ENCODE measurements at regions not wholly inside any gene's neighbourhood (a gene's known extent, or its start where the extent isn't known, plus 50 kb on each side); places are given as distances from the start of the nearest gene placed in this dataset.

- no peak for ATAC-seq
- TF ChIP-seq CTCF (IDR thresholded peaks at IDR 0.05) = no peak
- H3K4me3 ChIP-seq = no peak overlapping the region
- H3K27me3 ChIP-seq (ENCODE audit: insufficient read depth in 3 of 3, low read length in 2 of 3) = peaks cover 0 to 19% (median 9%) of the 10 kb centered on the region in 3 donors
- no peak overlapping the region for H3K27ac ChIP-seq
- H3K4me1 ChIP-seq = no peaks in the 10 kb centered on the region
- H3K9me3 ChIP-seq = no peaks in the 10 kb centered on the region
- H3K36me3 ChIP-seq (ENCODE audit: insufficient read depth in 1 of 2, low read depth in 1 of 2) = no peaks in the 10 kb centered on the region
- intact Hi-C loops (cut with DNase I) = no loop called here
- no peak for DNase-seq
- 56 to 73% (median 70%) methylated on average over 5 of the region's 5 CpGs for WGBS, 3 donors
Measured at GRCh38 chr17:74104921-74105320, 98.6 kb upstream of the RPL38 start.

GRCh38 chr17:74107107-74107506, 96.4 kb upstream of the RPL38 start:
- intact Hi-C loops (cut with DNase I) = no loop called here
- ATAC-seq = no peak

GRCh38 chr17:74108126-74108705, 95.3 kb upstream of the RPL38 start:
- Histone ChIP-seq H3K9me3 (no peaks in the 10 kb centered on the region), H3K27me3 (ENCODE audit: insufficient read depth in 3 of 3, low read length in 2 of 3) (peaks cover 0 to 11% (median 4%) of the 10 kb centered on the region in 3 donors), H3K27ac (no peak overlapping the region), H3K4me3 (no peak overlapping the region), H3K4me1 (no peaks in the 10 kb centered on the region), H3K36me3 (ENCODE audit: insufficient read depth in 1 of 2, low read depth in 1 of 2) (no peaks in the 10 kb centered on the region)
- intact Hi-C loops (cut with DNase I) = no loop called here
- DNase-seq (no peak), ATAC-seq (no peak)
- TF ChIP-seq CTCF (IDR thresholded peaks at IDR 0.05) = no peak
- WGBS, 3 donors = 35 to 49% (median 41%) methylated on average over 12 of the region's 12 CpGs

More at GRCh38 chr17:74107107-74107506, 96.4 kb upstream of the RPL38 start:
- no peaks in the 10 kb centered on the region for H3K9me3 ChIP-seq
- no peak for TF ChIP-seq CTCF (IDR thresholded peaks at IDR 0.05)
- WGBS, 3 donors = 88 to 90% (median 90%) methylated on average over 15 of the region's 15 CpGs
- DNase-seq = no peak
- H3K27ac ChIP-seq = no peak overlapping the region
- H3K4me3 ChIP-seq = no peak overlapping the region
- peaks cover 0 to 18% (median 11%) of the 10 kb centered on the region in 3 donors for H3K27me3 ChIP-seq (ENCODE audit: insufficient read depth in 3 of 3, low read length in 2 of 3)
- H3K36me3 ChIP-seq (ENCODE audit: insufficient read depth in 1 of 2, low read depth in 1 of 2) = no peaks in the 10 kb centered on the region
- H3K4me1 ChIP-seq = no peaks in the 10 kb centered on the region

- no peak for DNase-seq
- Histone ChIP-seq H3K27ac (no peak overlapping the region), H3K9me3 (no peaks in the 10 kb centered on the region), H3K4me3 (no peak overlapping the region), H3K27me3 (ENCODE audit: insufficient read depth in 3 of 3, low read length in 2 of 3) (peaks cover 0 to 15% (median 10%) of the 10 kb centered on the region in 3 donors), H3K36me3 (ENCODE audit: insufficient read depth in 1 of 2, low read depth in 1 of 2) (no peaks in the 10 kb centered on the region), H3K4me1 (no peaks in the 10 kb centered on the region)
- 35 to 45% (median 39%) methylated on average over 10 of the region's 10 CpGs for WGBS, 3 donors
- TF ChIP-seq CTCF (IDR thresholded peaks at IDR 0.05) = no peak
- ATAC-seq = no peak
- intact Hi-C loops (cut with DNase I) = no loop called here
Measured at GRCh38 chr17:74110467-74110866, 93.0 kb upstream of the RPL38 start.

GRCh38 chr17:74113326-74113725, 90.2 kb upstream of the RPL38 start:
- no peak for TF ChIP-seq CTCF (IDR thresholded peaks at IDR 0.05)
- intact Hi-C loops (cut with DNase I) = no loop called here
- ATAC-seq (no peak), DNase-seq (no peak)
- peaks cover 0 to 14% (median 10%) of the 10 kb centered on the region in 3 donors for H3K27me3 ChIP-seq (ENCODE audit: insufficient read depth in 3 of 3, low read length in 2 of 3)
- H3K9me3 ChIP-seq = no peaks in the 10 kb centered on the region
- WGBS, 3 donors = 97% methylated on average over 35 to 41 of the region's 41 CpGs
- H3K36me3 ChIP-seq (ENCODE audit: insufficient read depth in 1 of 2, low read depth in 1 of 2) = no peaks in the 10 kb centered on the region
- H3K4me3 ChIP-seq = no peak overlapping the region
- H3K4me1 ChIP-seq = no peaks in the 10 kb centered on the region
- no peak overlapping the region for H3K27ac ChIP-seq

All from psoas muscle (tissue), 7 donors.